ENCODE measurements at regions not wholly inside any gene's neighbourhood (a gene's known extent, or its start where the extent isn't known, plus 50 kb on each side); places are given as distances from the start of the nearest gene placed in this dataset.

GRCh38 chr2:47236503-47237215 is 60.3 kb upstream of the CALM2 start:
- DNase-seq (ENCODE audit: low read depth): no peak

DNA sequence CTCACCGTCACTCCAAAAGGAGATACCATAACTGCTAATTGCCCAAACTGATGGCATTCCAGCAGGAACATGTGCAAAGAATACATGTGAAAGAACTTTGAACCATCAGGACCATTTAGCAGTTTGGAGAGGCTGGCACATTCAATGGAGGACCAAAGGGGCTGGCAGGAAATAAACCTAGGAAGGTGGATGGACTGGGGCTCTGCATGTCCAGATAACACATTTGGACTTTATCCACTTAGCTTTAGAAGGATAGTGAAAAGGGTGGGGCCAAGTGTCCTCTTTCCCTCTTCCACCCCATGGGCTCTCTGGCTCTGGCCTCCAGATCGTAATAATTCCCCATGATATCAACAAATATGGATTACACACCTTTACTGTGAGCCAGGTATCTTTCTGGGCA is 58.8 kb upstream of the CALM2 start:
- no peak for DNase-seq (ENCODE audit: low read depth)

GRCh38 chr2:47234456-47234855 is 58.1 kb upstream of the CALM2 start:
- no peak for DNase-seq (ENCODE audit: low read depth)

DNA sequence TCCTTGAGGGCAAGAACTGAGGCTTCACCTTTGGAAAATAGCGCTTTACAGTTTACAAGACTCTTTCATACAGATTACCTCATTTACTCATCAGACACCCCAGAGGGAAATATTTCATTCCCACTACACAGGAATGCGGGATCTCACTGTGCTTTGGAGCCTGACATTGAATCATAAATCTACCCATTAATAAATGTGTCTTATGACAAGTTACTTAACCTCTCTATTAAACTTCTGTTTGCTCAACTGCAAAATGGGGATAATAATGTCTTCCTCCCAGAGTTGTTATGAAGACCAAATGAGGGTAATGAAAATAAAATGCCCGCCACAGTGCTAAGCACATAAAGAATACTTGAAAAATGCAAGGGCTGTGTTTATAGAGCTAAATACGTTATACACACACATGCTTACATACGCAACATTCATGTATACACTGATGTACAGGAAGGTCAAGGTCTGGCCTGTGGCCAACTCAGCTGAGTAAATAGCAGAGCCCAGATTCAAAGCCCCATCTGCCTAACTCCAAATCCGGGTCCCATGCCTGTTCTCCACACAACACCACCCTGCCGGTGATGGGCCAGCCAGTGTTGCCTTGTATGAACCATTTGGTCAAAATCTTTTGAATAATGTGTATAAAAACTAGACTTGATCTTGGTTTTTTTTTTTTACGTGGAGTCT is 56.6 kb upstream of the CALM2 start:
- no peak for DNase-seq (ENCODE audit: low read depth)

DNA sequence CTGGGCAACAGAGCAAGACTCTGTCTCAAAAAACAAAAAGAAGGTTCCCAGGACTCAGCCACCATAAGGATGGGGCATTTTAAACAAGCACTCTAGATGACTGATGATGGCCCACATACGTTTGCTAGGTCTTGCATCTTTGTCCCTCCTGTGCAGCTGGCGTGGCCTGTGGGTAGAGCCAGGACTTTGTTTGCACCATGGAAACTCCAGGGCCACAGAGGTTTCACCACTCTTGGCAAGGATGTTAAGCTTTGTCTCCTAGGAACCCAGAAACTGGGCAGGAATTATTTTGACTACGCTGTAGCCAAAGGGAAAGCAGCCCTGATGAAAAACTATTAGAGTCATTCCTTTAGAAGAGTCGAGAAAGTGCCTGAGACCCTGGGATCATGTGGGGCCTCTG is 54.1 kb upstream of the CALM2 start:
- no peak for DNase-seq (ENCODE audit: low read depth)

- DNase-seq (ENCODE audit: low read depth): no peak
Measured at GRCh38 chr2:47227532-47228279, 51.4 kb upstream of the CALM2 start.

DNA sequence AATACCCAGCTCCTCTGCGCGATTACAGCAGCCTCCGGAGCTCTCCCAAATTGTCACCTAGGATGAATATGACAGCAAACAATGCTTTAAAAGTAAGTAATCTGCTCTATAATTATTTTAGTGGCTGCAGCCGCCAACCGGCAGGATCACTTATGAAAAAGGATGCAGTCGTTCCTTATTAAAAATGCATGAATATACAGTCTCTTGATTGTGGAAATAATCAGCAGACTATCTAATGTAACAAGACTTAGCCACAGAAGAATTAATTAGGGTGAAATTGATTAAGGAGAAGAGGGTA is 50.6 kb upstream of the CALM2 start:
- DNase-seq (ENCODE audit: low read depth): no peak

- no peak for DNase-seq (ENCODE audit: low read depth)
Measured at GRCh38 chr2:47226132-47226922, 50.0 kb upstream of the CALM2 start.
